ENCODE measurements at regions not wholly inside any gene's neighbourhood (a gene's known extent, or its start where the extent isn't known, plus 50 kb on each side); places are given as distances from the start of the nearest gene placed in this dataset.
"Not testable (repeated sequence)": the region's sequence is repeated elsewhere in the genome, so short reads cannot be mapped to it uniquely, and the experiment has no call there.

DNA sequence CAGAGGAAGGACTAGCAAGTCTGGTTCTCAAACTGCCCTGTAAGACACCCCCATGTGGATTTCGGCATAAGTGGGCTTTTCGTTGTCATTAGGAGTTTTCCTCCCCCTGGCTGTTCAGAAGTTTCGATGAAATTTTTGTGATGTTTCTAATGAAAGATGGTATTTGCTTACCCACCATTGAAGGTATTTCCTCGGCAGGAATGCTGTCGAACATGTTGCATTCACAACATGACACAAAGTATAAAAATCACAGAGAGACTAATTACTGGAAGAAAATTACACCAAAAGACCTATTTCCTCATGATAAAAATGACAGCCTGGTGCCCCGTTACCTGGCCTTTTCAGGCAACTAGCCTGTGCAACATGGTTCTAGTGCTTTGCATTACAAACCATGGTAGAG, 144.9 kb downstream of the TXNL1 start:
- in situ Hi-C loops (cut with HindIII; ENCODE audit: low pct_ligation_motif_present, low pct_unique_long_range_greater_than_20kb, low sequenced_read_pairs): no loop called here

DNA sequence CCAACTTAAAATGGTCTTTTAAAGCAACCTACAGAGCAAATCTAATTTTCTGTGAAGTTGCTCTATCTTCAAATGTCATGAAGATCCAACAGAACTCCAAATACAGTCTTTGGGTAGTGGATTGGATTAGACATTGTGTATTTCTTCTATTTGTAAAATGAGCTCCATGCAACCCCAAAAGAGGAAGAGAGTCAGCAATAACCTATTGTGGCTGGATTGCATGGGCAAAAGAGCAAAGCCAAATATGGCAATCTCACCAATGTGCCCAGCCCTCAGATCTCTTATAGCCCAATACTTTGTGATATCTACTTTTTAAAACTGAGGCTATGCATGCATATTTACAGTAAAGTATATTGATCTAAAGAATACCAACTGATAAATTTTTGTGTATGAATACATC, 146.3 kb downstream of the TXNL1 start:
- in situ Hi-C loops (cut with HindIII; ENCODE audit: low pct_ligation_motif_present, low pct_unique_long_range_greater_than_20kb, low sequenced_read_pairs): no loop called here

More for the DNA sequence above, 144.9 kb downstream of the TXNL1 start:
- no peak for DNase-seq

DNA sequence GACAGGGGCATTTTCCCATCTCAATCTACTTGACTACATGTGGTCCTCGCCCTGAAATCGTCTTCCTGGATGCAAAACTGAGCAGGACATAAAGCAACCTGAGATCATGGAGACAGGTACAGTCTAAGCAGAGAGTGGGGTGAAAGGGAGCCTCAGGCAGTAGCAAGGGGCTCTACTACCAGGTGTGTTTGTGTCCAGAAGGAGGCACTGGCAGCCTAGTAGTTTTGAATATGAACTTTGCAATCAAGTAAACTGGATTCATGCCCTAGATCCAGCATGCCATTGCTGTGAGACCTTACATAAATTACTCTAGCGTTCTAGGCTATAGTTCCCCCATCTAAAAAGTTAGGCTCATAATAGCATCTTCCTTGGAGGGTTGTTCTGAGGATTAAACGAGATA, 147.4 kb downstream of the TXNL1 start:
- DNase-seq: no peak
- in situ Hi-C loops (cut with HindIII; ENCODE audit: low pct_ligation_motif_present, low pct_unique_long_range_greater_than_20kb, low sequenced_read_pairs): no loop called here

More for the DNA sequence above, 146.3 kb downstream of the TXNL1 start:
- no peak for DNase-seq

- DNase-seq: no peak
- in situ Hi-C loops (cut with HindIII; ENCODE audit: low pct_ligation_motif_present, low pct_unique_long_range_greater_than_20kb, low sequenced_read_pairs): no loop called here
Measured at GRCh38 chr18:56489893-56490292, 148.5 kb downstream of the TXNL1 start.

- no peak for DNase-seq
- in situ Hi-C loops (cut with HindIII; ENCODE audit: low pct_ligation_motif_present, low pct_unique_long_range_greater_than_20kb, low sequenced_read_pairs): no loop called here
Measured at GRCh38 chr18:56488739-56489138, 149.7 kb downstream of the TXNL1 start.

GRCh38 chr18:56487801-56488200, 150.6 kb downstream of the TXNL1 start:
- in situ Hi-C loops (cut with HindIII; ENCODE audit: low pct_ligation_motif_present, low pct_unique_long_range_greater_than_20kb, low sequenced_read_pairs): no loop called here
- no peak for DNase-seq

GRCh38 chr18:56483386-56483785, 155.0 kb downstream of the TXNL1 start:
- DNase-seq: no peak
- in situ Hi-C loops (cut with HindIII; ENCODE audit: low pct_ligation_motif_present, low pct_unique_long_range_greater_than_20kb, low sequenced_read_pairs): no loop called here

GRCh38 chr18:56482813-56483212, 155.6 kb downstream of the TXNL1 start:
- DNase-seq; in situ Hi-C loops (cut with HindIII; ENCODE audit: low pct_ligation_motif_present, low pct_unique_long_range_greater_than_20kb, low sequenced_read_pairs): not testable (repeated sequence)

- DNase-seq: no peak
- in situ Hi-C loops (cut with HindIII; ENCODE audit: low pct_ligation_motif_present, low pct_unique_long_range_greater_than_20kb, low sequenced_read_pairs): no loop called here
Measured at GRCh38 chr18:56481751-56482150, 156.6 kb downstream of the TXNL1 start.

DNA sequence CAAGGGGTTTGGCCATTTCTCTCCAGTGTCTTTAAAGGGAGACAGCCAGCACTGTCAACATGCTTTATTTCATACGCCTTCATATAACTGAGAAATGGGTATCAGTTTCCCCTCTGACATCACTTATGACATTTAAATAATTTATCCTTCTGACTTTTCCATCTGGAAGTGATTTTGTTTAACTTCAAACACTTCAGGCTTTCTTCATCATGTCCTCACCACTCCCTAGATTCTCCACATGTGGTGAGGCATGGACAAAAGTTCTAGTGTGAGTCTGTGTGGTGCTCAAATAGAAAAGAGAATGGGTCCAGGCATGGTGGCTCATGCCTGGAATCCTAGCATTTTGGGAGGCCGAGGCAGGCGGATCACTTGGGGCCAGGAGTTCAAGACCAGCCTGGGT, 158.6 kb downstream of the TXNL1 start:
- DNase-seq: no peak
- in situ Hi-C loops (cut with HindIII; ENCODE audit: low pct_ligation_motif_present, low pct_unique_long_range_greater_than_20kb, low sequenced_read_pairs): no loop called here

DNA sequence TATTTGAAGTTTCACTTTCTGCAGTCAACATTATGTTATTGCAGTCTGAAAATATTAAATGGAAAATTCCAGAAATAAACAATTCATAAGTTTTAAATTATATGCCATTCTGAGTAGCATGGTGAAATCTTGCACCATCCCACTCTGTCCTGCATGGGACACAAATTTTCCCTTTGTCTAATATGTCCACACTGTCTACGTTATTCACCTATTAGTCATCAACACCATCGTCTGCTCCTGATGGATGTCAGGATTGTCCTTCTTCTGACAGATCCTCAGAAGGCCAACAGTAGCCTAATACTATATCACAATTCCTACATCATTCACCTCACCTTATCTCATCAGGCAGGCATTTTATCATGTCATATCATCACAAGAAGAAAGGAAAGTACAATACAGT, 163.1 kb downstream of the TXNL1 start:
- in situ Hi-C loops (cut with HindIII; ENCODE audit: low pct_ligation_motif_present, low pct_unique_long_range_greater_than_20kb, low sequenced_read_pairs): no loop called here
- DNase-seq: no peak

DNA sequence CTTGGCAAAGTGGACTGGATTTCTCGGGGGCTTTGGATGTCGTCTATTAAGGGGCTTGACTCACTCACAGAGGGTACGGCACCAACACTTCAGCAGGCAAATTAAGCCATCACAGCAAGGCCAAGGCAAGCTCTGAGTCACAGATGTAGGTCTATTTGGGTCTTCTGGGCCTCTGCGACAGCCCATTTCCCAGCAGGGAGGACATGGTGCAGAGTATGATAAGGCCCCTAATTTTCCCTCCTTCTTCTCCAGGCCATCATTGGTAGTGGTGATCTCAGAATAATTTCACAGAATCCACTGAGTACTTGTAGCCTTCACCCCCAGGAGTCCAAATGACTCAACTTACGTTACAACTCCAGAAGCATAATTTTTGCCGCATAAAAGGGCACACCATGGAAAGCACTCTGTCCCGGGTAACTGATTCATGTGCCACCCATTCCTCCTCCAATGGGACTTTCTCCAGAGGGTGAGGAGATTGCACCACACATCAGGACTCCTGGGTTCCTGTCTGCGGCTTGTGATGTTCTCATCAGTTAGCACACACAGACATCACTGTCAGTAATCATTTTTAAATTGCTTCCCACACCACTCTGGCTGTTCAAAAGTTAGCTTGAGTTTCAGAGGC, 164.9 kb downstream of the TXNL1 start:
- in situ Hi-C loops (cut with HindIII; ENCODE audit: low pct_ligation_motif_present, low pct_unique_long_range_greater_than_20kb, low sequenced_read_pairs): no loop called here
- no peak for DNase-seq

- DNase-seq: no peak
- in situ Hi-C loops (cut with HindIII; ENCODE audit: low pct_ligation_motif_present, low pct_unique_long_range_greater_than_20kb, low sequenced_read_pairs): no loop called here
Measured at GRCh38 chr18:56470406-56471351, 167.7 kb downstream of the TXNL1 start.

DNA sequence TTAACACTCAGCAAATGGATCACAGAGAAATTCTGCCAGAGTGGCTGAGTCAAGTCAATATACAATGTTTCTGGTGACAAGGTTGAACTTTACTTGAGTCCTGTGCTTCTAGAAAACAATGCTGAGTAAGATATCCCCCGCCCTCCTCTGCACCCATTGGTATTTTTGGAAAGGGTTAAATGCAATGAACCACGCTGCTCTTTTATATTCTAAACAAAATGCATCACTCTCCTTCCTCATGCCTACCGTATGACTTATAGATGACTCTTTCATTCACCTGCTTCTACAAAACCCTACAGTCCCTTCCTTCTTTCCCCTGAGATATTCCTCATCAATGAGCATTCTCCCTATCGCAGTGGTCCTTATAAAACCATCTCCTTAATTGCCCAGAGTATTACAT, 168.8 kb downstream of the TXNL1 start:
- in situ Hi-C loops (cut with HindIII; ENCODE audit: low pct_ligation_motif_present, low pct_unique_long_range_greater_than_20kb, low sequenced_read_pairs): no loop called here
- no peak for DNase-seq

- in situ Hi-C loops (cut with HindIII; ENCODE audit: low pct_ligation_motif_present, low pct_unique_long_range_greater_than_20kb, low sequenced_read_pairs): no loop called here
Measured at GRCh38 chr18:56468396-56468795, 170.0 kb downstream of the TXNL1 start.

GRCh38 chr18:56462276-56462675, 176.1 kb downstream of the TXNL1 start:
- in situ Hi-C loops (cut with HindIII; ENCODE audit: low pct_ligation_motif_present, low pct_unique_long_range_greater_than_20kb, low sequenced_read_pairs): no loop called here
- no peak for DNase-seq

More at GRCh38 chr18:56468396-56468795, 170.0 kb downstream of the TXNL1 start:
- DNase-seq: no peak

DNA sequence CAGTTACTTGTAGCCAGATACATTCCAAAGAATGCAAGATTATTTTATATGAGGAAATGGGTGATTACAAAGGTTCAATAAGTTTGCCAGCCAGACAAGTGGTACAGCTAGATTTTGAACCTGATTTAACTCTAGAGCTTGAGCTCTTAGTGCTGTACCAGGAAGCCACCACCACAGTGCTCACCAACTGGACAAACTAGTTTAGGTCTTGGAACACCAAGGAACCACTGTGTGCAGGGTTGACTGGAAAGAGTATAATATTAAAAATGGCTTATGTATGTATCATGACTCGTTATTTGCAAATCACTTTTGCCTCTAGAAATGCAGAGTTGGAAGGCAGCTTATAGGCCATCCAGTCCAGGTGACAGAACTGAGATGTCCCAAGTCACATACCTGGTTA, 177.2 kb downstream of the TXNL1 start:
- in situ Hi-C loops (cut with HindIII; ENCODE audit: low pct_ligation_motif_present, low pct_unique_long_range_greater_than_20kb, low sequenced_read_pairs): no loop called here
- no peak for DNase-seq

GRCh38 chr18:56460581-56460980, 177.8 kb downstream of the TXNL1 start:
- DNase-seq: no peak
- in situ Hi-C loops (cut with HindIII; ENCODE audit: low pct_ligation_motif_present, low pct_unique_long_range_greater_than_20kb, low sequenced_read_pairs): no loop called here

DNA sequence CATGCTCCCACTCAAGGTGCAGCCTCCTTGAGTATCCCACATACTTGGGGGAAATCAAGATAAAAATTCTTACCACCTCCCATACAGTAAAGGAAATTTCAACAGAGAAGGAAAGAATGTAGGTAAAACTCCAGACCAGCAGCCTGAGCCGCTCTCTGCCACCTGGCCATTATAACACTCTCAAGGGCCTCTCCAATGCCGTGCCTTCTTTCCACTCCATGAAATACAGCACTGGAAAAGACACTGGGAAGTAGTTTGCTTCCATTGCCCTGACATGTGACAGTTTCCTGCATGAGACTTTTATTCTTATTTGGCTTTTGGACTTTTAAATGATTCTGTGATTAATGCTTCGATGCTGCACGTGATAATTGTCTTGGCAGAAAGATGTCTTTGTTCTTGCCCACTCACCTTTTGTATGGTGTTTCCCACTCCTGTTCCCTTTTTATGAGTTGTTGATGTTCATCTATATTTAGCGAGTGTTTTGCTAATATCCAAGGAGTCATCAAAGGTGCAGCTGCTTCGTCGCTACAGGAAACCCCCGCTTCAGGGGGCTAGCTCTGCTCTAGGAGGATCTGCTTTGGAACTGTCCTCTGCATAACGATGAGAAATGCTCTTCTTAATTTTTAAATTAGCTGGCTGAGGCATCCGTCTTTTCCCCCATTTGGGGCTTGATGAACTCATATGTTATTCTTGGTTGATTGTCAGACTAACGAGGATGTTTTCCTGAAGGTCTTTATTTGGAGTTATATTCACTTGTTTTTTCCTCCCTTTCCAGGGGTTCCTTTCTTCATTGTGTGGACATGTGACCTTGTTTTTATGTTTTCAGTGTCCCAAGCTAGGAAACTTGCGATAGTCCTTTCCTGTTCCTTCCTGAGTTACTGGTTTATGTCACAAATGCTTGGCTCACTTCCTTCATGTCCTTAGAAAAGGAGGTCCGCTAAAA, 179.4 kb downstream of the TXNL1 start:
- in situ Hi-C loops (cut with HindIII; ENCODE audit: low pct_ligation_motif_present, low pct_unique_long_range_greater_than_20kb, low sequenced_read_pairs): no loop called here
- no peak for DNase-seq
